ENCODE measurements at regions not wholly inside any gene's neighbourhood (a gene's known extent, or its start where the extent isn't known, plus 50 kb on each side); places are given as distances from the start of the nearest gene placed in this dataset.
"Not testable (repeated sequence)": the region's sequence is repeated elsewhere in the genome, so short reads cannot be mapped to it uniquely, and the experiment has no call there.

DNA sequence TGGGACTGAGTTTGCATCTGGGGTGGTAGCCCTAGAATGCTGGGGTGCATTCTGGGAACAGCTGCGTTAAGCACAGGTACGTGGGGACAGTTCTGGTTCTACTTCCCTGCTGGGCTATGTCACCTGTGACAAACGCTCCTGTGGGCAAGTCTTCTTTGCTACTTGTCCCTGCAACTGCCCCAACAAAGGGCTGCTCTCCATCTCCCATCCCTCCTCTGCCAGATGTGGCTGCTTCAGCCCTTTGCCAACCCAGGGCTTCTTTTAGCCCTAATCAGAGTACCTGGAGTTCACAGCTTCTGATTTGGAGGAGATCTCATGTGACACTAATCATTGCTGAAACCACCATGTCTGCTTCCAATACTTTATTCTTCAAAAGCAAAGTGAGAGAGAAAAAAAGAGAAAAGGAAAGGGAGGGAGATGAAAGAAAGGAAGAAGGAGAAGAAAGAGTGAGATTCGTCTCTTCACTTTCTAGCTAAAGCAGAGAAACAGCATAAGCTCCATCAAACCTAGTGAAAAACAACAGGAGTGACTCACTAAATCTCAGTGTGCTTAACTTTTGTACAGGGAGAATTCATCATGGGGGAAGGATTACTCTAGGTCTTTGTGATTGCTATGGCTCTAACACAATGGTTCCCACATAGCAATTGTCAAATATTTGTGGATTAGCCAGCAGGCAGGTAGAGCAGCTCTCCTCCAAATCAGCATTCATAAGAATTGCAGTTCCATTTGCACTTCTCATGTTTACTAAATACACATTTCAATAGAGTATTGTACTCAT lies 174.8 kb downstream of the LRIG3 start:
- no peak for DNase-seq

DNA sequence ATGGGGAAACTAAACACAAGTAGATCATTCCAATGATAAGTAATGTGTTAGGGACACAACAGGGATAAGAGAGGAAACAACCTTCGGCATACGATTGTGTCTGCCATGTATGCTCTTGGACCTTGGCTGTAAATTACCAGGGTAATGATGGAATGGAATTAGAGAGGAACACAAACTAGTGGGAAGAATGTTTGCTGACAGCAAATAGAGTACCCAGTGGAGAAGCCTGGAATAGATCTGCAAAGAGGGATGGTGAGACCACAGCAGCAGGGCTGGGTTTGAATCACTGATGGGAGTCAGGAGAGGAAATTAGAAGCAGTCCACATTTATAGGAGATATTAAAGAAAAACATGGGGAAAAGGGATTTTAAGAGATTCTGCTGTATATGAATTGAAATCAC lies 172.8 kb downstream of the LRIG3 start:
- DNase-seq = no peak

DNA sequence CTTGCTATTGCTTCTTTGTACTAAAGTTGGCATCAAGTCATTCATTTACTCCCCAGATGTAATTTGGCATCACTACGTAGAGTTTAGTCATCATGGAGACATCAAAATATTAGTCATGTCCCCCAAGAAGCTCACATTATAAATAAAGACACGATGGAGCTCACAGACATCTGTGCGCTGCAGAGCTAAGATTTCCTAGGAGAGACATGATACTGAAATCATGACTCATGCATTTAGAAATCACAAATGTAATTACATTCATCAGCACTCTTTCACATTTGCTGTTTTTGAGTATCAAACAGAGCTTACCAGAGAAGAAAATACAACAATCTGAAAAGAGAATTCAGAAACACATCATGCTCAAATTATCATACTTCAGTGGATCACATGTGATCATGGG lies 169.8 kb downstream of the LRIG3 start:
- peak; percentile 56 for DNase-seq

DNA sequence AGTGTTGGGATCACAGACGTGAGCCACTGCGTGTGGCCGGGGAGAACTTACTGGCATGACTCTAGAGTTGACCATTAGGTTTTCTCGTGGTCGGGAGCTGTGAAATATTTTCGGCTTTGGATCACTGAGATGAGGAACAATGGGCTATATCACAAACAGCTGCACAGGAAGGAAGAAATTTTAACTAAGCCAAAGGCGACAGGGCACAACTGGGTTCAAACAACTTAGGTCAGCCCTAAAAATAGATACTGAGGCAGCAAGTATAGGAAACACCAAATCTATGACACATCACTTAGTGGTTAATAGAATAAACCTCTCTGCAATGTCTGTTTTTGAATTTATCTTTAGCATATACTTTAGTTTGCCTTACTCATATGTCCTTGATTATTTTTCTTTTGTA lies 162.9 kb downstream of the LRIG3 start:
- no peak for DNase-seq

- DNase-seq = not testable (repeated sequence)
Observed at GRCh38 chr12:58759745-58760144, 160.6 kb downstream of the LRIG3 start.

DNA sequence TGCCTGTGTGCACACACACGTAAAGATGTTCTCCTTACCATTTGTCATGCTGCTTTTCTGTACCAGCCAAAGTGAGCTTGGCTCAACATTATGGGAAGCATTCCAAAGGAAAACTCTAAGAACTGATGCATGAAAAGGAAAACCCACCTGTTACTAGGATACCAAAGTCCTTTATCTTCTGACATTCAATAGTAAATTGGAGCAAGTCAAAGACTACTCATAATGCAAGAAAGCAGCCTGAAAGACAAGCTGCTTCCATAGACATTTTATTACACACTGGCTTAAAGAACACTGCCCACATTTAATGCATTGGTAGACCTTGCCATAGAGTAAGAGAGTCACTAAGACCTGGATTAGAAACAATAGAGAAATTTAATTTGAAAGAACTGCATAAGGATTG lies 159.0 kb downstream of the LRIG3 start:
- DNase-seq = no peak

DNA sequence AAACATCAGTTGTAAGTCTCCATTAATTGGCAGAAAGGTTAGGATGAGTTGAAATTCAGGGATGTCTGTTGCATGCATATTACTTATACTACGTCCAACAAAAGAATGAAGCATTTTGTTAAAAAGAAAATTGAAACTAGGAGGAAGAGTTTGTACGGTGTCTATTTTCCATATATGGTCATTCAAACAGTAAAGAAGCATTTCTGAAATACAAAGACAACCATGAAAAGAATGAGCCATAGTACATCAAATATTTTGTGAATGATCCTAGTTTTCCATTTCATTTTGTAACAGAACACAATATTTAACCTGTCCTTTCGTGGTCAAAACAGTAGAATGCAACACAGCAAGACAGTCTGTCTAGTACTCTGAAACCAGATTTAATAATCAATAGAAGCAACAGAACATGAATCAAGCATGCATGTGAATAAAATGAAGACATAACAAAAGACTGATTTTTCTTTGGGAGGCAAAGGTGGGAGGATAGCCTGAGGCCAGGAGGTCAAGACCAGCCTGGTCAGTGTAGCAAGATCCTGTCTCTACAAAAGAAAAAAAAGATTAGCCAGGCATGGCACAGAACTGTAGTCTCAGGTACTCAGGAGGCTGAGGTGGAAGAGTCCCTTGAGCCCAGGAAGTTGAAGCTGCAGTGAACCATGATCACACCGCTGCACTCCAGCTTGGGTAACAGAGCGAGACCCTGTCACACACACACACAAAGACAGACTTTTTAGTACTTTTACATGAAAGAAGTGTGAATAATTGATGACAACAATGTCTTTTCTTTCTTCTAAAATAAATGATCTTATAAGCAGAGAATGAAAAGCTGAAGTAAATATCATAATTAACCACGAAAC lies 156.0 kb downstream of the LRIG3 start:
- no peak for DNase-seq

DNA sequence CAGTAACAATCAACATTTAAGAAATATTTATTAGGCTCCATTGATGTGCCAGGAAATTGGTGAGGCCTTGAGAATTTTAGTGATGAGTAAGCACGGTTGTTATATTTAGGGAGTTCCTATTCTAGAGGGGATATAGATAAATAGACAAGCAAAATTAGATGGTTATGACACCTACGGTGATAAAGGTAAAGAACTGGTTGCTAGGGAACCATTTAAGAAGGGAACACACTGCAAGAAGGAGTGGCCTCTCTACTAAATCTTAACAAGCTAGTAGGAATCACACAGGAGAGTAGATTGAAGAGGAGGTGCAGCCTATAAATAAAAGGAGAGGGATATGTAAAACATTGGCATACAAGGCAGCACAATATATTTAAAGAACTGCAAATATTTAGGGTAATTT lies 155.2 kb downstream of the LRIG3 start:
- DNase-seq = no peak

DNA sequence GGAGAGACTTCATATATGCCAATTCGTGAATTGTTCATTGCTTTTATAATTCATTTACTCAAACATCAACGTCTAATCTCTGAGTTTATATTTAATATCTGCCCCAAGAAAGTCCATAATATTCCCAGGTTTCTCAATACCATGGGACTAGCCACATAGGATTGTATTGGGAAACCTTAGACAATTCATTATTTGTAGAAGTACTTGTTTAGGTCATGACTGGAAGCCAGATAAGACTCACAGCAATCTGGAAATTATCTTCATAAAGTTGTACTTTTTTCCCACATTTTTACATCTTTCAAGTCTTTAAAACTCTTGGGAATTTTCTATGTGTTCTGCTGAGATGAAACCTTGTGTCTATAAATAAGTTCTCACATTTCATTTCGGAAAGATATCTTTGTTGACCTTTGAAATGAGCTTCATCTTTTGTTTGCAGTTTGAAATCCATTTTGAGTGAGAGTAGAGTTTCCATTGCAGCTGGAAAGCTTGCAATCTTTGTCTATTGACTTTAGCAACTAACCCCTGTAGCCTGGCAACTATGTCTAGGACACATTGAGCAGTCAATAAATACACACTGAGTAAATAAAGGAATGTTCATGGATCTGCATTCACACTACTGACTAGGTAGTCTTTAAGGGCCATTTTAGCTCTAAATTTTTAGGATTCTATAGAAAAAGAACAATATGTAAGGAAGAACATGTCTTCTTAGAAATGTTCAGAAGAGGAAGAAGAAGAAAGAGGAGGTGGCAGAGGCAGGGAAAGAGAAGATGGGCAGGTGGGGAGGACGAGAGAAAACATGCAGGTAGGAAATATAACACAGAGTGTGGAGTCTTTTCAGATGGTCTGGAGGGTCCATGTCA lies 154.4 kb downstream of the LRIG3 start:
- no peak for DNase-seq

- DNase-seq = no peak
Observed at GRCh38 chr12:58766513-58766870, 153.8 kb downstream of the LRIG3 start.

- DNase-seq = no peak
Observed at GRCh38 chr12:58767496-58767895, 152.8 kb downstream of the LRIG3 start.

DNA sequence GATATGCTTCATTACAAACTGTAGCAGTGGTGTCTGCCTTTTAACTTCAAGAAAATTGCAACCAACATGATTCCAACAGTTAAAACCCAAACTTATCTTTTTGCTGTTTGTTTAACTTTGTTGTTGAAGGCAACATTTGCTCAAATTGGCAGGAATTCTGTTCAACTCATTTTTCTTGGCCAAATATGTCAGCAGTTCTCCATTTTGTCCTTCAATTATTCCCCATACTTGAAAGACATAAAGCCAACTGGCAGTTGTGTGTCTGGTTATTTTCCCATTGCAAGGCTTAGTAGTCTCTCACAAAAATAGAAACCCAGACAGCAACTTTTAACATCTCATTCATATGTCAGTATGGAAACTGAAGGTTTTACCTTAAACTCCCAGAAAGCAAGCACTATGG lies 146.3 kb downstream of the LRIG3 start:
- DNase-seq = no peak

- no peak for DNase-seq
Observed at GRCh38 chr12:58774731-58775130, 145.6 kb downstream of the LRIG3 start.

- DNase-seq = no peak
Observed at GRCh38 chr12:58775396-58775795, 144.9 kb downstream of the LRIG3 start.

- no peak for DNase-seq
Observed at GRCh38 chr12:58776144-58776543, 144.2 kb downstream of the LRIG3 start.

DNA sequence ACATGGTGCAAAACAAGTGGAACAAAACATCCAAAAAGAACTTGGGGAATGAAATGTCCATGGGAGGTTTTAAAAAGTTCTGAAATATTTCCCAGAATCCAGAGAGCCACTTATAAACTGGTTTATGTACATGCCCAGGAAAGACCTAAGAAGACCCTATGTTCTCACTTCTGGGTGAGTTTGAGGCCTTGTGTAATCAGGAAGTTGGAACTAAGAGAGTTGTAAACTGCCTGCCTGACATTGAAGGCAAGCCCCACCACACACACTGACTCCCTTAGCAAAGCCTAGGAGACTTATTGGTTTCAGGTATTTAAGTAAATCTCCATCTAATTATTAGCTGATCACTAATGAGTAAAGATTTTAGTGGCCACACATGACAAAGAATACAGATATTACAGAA lies 142.5 kb downstream of the LRIG3 start:
- DNase-seq = no peak

DNA sequence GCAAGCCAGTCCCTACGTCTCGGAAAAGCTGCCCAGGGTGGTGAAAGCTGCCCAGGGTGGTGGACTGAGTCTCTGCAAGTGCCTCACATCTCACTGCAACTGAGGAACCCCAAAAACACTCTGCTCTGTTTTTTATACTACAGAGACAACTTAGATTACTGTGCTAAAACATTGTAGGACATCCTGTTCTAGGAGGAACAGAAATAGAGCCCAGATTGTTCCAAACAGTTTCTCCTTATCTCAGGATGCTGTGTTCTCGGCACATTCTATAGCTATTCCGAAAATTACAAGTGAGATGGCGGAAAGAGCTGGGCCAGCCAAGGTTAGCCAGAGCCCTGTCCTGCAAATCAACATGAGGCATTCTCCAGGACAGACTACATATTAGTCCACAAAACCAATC lies 138.7 kb downstream of the LRIG3 start:
- DNase-seq = no peak

- DNase-seq = no peak
Observed at GRCh38 chr12:58787021-58787760, 133.1 kb downstream of the LRIG3 start.

- DNase-seq = no peak
Observed at GRCh38 chr12:58794859-58795258, 125.4 kb downstream of the LRIG3 start.

DNA sequence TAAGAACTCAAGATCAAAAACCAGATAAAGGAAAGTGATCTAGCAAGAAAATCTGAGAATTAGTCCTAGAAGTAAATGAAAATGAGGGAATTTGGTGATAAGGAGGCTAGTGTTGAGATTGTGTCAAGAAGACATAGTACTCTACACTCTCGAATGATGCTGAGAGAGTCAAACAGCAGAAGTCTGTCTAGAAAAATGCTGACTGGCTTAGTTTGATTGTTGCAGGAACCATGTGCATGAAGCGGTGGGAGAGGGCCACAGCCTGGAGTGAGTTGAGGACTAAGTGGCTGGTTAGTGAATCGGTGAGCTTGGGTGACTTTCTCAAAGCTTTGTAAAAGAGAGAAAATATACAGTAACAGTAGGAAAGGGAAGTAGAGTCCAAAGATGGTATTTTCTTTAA lies 124.5 kb downstream of the LRIG3 start:
- no peak for DNase-seq

GRCh38 chr12:58801986-58802385 lies 118.3 kb downstream of the LRIG3 start:
- DNase-seq = peak; percentile 9

DNA sequence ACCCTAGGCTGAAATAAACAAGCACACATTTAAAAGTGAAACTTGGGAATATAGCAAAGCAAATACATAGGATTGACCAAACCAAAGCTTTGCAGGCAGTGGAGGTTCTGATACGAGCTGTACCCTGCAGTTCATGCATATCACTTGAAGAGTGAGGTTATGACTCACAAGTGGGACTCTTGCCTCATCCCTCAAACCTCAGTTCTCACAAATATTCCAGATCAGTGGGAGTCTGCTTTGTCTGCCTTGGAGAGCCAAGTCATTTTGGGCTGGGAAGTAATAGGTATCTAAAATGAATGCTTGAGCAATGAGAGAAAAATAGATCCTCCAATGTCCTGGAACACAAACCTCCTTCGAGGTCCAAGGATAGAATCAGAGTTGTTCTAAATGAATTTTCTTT lies 116.4 kb downstream of the LRIG3 start:
- DNase-seq = no peak

All from skin of body (tissue), 1 donor.